ENCODE measurements at regions not wholly inside any gene's neighbourhood (a gene's known extent, or its start where the extent isn't known, plus 50 kb on each side); places are given as distances from the start of the nearest gene placed in this dataset.

DNA sequence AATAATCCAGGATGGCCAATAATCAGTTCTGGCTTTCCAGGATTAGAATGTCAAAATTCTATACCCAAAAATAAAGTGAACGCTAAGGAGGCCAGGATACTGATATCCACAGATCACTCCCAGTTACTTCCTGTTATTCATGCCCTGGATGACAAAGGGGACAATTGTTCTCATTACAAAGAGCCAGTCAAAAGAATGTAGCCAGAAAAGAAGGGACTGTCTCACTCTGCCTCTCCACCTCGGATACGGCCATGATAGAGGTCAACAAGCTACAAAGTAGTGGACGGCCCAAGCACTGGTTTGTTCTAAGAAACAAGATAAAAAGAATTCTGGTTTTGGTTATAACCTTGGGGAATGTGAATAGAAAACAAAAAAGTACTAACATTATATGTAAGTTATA lies 116.1 kb upstream of the ATF7IP start:
- TF ChIP-seq EZH2 (IDR thresholded peaks at IDR 0.05) (no peak), POLR2AphosphoS5 (IDR thresholded peaks at IDR 0.05; ENCODE audit: borderline replicate concordance, low read depth, low read length) (no peak), FOXP2 (optimal IDR thresholded peaks at IDR 0.05; ENCODE audit: control extremely low read depth, extremely low read length, insufficient read depth) (no peak)
